Vagina (tissue), 2 donors: ENCODE measurements at regions not wholly inside any gene's neighbourhood (a gene's known extent, or its start where the extent isn't known, plus 50 kb on each side); places are given as distances from the start of the nearest gene placed in this dataset.

Experiments
- DNase-seq, 2 donors: peaks; one replicate each; pipeline ENCODE4 v3.0.0-alpha.2; 2017; ENCODE audit errors: extremely low spot score in 2 of 2
- H3K27ac ChIP-seq: fragments of 200-600 bp; sonication (generic); one replicate; pipeline ENCODE4 v1.5.1; 2019
- H3K27me3 ChIP-seq: fragments of 200-600 bp; sonication (generic); one replicate; pipeline ENCODE4 v1.5.1; 2019
- H3K36me3 ChIP-seq, 2 donors: fragments of 200-600 bp; sonication (generic); one replicate each; pipeline ENCODE4 v1.5.1; 2017 to 2019
- H3K4me1 ChIP-seq: fragments of 200-600 bp; sonication (generic); one replicate; pipeline ENCODE4 v1.5.1; 2019
- H3K4me3 ChIP-seq, 2 donors: fragments of 200-600 bp; sonication (generic); 1 replicate in 1 of 2; 2 replicates in 1 of 2; pipeline ENCODE4 v1.5.1; 2016 to 2019
- H3K9me3 ChIP-seq: fragments of 200-600 bp; sonication (generic); one replicate; pipeline ENCODE4 v1.5.1; 2019
- CTCF ChIP-seq, 3 experiments: fragments of 450-650 bp in 2 of 3; fragments of 200-600 bp in 1 of 3; sonication (generic) in 1 of 3; IDR thresholded peaks; one replicate each; pipeline ENCODE4 v1.5.1; 2017 to 2019; ENCODE audit warnings: antibody characterized with exemption in 3 of 3, mild to moderate bottlenecking in 2 of 3, moderate library complexity in 2 of 3
- POLR2A ChIP-seq, 2 donors: fragments of 450-650 bp; IDR thresholded peaks; one replicate each; pipeline ENCODE4 v1.6.1; 2017; ENCODE audit warnings: antibody characterized with exemption in 2 of 2, mild to moderate bottlenecking in 2 of 2, moderate library complexity in 2 of 2
- POLR2AphosphoS5 ChIP-seq, 2 donors: sonication (generic); formaldehyde crosslinking; IDR thresholded peaks; one replicate each; pipeline ENCODE4 v1.9.0; 2017; ENCODE audit warnings: antibody characterized with exemption in 2 of 2, mild to moderate bottlenecking in 2 of 2, low read depth in 1 of 2; ENCODE audit not compliant: insufficient read depth in 1 of 2
- intact Hi-C: fragments of 100-400 bp; cut with DNase I; formaldehyde crosslinking; loops from one replicate; pipeline ENCODE4 v1.15.1; 2023

- no peaks in the 10 kb centered on the region for H3K27me3 ChIP-seq
- no peak overlapping the region for H3K4me3 ChIP-seq
- no peak for DNase-seq
- intact Hi-C loops, result no loop called here
- H3K4me1 ChIP-seq, result peaks cover 24% of the 10 kb centered on the region
- no peak overlapping the region for H3K27ac ChIP-seq
- TF ChIP-seq CTCF (IDR thresholded peaks at IDR 0.05) (no peak), POLR2A (IDR thresholded peaks at IDR 0.05) (no peak), POLR2AphosphoS5 (IDR thresholded peaks at IDR 0.05; ENCODE audit: insufficient read depth in 1 of 2, low read depth in 1 of 2) (no peak)
- H3K36me3 ChIP-seq, result no peaks in the 10 kb centered on the region
- H3K9me3 ChIP-seq, result no peaks in the 10 kb centered on the region
These were observed 226.3 kb upstream of the HDAC4 start for GRCh38 chr2:239626961-239627592.

GRCh38 chr2:239625971-239626734 is 225.3 kb upstream of the HDAC4 start:
- DNase-seq, result no peak

GRCh38 chr2:239625156-239625845 is 224.5 kb upstream of the HDAC4 start:
- Histone ChIP-seq H3K27ac (no peak overlapping the region), H3K36me3 (no peaks in the 10 kb centered on the region), H3K4me3 (no peak overlapping the region), H3K4me1 (peaks cover 13% of the 10 kb centered on the region), H3K9me3 (no peaks in the 10 kb centered on the region), H3K27me3 (no peaks in the 10 kb centered on the region)
- intact Hi-C loops, result no loop called here
- peak in 1 of 2 donors; percentile 20 for DNase-seq
- TF ChIP-seq POLR2AphosphoS5 (IDR thresholded peaks at IDR 0.05; ENCODE audit: insufficient read depth in 1 of 2, low read depth in 1 of 2) (no peak), CTCF (IDR thresholded peaks at IDR 0.05) (no peak), POLR2A (IDR thresholded peaks at IDR 0.05) (no peak)

More at GRCh38 chr2:239625971-239626734, 225.3 kb upstream of the HDAC4 start:
- H3K9me3 ChIP-seq, result no peaks in the 10 kb centered on the region
- TF ChIP-seq POLR2AphosphoS5 (IDR thresholded peaks at IDR 0.05; ENCODE audit: insufficient read depth in 1 of 2, low read depth in 1 of 2) (peak in 1 of 2 donors; percentile 43), POLR2A (IDR thresholded peaks at IDR 0.05) (no peak), CTCF (IDR thresholded peaks at IDR 0.05) (no peak)
- no peak overlapping the region for H3K4me3 ChIP-seq
- no peak overlapping the region for H3K27ac ChIP-seq
- no peaks in the 10 kb centered on the region for H3K27me3 ChIP-seq
- intact Hi-C loops, result no loop called here
- H3K4me1 ChIP-seq, result peaks cover 21% of the 10 kb centered on the region
- no peaks in the 10 kb centered on the region for H3K36me3 ChIP-seq

- peaks cover 13% of the 10 kb centered on the region for H3K4me1 ChIP-seq
- H3K4me3 ChIP-seq, result no peak overlapping the region
- no peak for TF ChIP-seq CTCF (IDR thresholded peaks at IDR 0.05)
- no peak for TF ChIP-seq POLR2AphosphoS5 (IDR thresholded peaks at IDR 0.05; ENCODE audit: insufficient read depth in 1 of 2, low read depth in 1 of 2)
- no peak for TF ChIP-seq POLR2A (IDR thresholded peaks at IDR 0.05)
- no peak overlapping the region for H3K27ac ChIP-seq
- H3K27me3 ChIP-seq, result no peaks in the 10 kb centered on the region
- peak; percentile 64 to 90 for DNase-seq
- H3K9me3 ChIP-seq, result no peaks in the 10 kb centered on the region
- intact Hi-C loops, result no loop called here
- no peaks in the 10 kb centered on the region for H3K36me3 ChIP-seq
These were observed 220.8 kb upstream of the HDAC4 start for GRCh38 chr2:239621611-239622010.
